Lower lobe of right lung (tissue), 2 donors: ENCODE measurements at regions not wholly inside any gene's neighbourhood (a gene's known extent, or its start where the extent isn't known, plus 50 kb on each side); places are given as distances from the start of the nearest gene placed in this dataset.

ENCODE experiments used
- ATAC-seq, 2 donors: fragments of 200-7000 bp; cut with Tn5 transposase; one replicate each; pipeline ENCODE4 v1.9.1; 2020 to 2022; ENCODE audit warnings: mild to moderate bottlenecking in 2 of 2, moderate library complexity in 2 of 2
- DNase-seq: peaks from one replicate; pipeline ENCODE4 v3.0.0-alpha.2; 2020
- H3K27ac ChIP-seq: fragments of 200-600 bp; one replicate; pipeline ENCODE4 v1.8.0; 2022
- H3K27me3 ChIP-seq: fragments of 200-600 bp; one replicate; pipeline ENCODE4 v1.8.0; 2022; ENCODE audit warnings: low read depth
- H3K36me3 ChIP-seq: fragments of 200-600 bp; one replicate; pipeline ENCODE4 v1.8.0; 2022; ENCODE audit warnings: mild to moderate bottlenecking
- H3K4me1 ChIP-seq: fragments of 200-600 bp; one replicate; pipeline ENCODE4 v1.8.0; 2022
- H3K4me3 ChIP-seq: fragments of 200-600 bp; one replicate; pipeline ENCODE4 v1.8.0; 2022; ENCODE audit warnings: mild to moderate bottlenecking
- H3K9me3 ChIP-seq: fragments of 200-600 bp; one replicate; pipeline ENCODE4 v1.8.0; 2022
- intact Hi-C: fragments of 100-400 bp; cut with DNase I; formaldehyde crosslinking; loops from one replicate; pipeline ENCODE4 v1.11.0; 2022
- TF ChIP-seq, protein P1 (sequence below): fragments of 200-600 bp; IDR thresholded peaks from one replicate; pipeline ENCODE4 v1.8.0; 2022; ENCODE audit warnings: antibody characterized with exemption, mild to moderate bottlenecking
- donor health status: DM: no; HTN: yes; CAD: no; lungs with severe emphysema.

GRCh38 chr4:80135702-80136058, 61.6 kb upstream of the PRDM8 start:
- Histone ChIP-seq H3K27ac (no peak overlapping the region), H3K9me3 (no peaks in the 10 kb centered on the region), H3K36me3 (no peaks in the 10 kb centered on the region), H3K4me1 (no peaks in the 10 kb centered on the region), H3K27me3 (no peaks in the 10 kb centered on the region), H3K4me3 (no peak overlapping the region)
- DNase-seq = no peak
- TF ChIP-seq, protein P1, sequence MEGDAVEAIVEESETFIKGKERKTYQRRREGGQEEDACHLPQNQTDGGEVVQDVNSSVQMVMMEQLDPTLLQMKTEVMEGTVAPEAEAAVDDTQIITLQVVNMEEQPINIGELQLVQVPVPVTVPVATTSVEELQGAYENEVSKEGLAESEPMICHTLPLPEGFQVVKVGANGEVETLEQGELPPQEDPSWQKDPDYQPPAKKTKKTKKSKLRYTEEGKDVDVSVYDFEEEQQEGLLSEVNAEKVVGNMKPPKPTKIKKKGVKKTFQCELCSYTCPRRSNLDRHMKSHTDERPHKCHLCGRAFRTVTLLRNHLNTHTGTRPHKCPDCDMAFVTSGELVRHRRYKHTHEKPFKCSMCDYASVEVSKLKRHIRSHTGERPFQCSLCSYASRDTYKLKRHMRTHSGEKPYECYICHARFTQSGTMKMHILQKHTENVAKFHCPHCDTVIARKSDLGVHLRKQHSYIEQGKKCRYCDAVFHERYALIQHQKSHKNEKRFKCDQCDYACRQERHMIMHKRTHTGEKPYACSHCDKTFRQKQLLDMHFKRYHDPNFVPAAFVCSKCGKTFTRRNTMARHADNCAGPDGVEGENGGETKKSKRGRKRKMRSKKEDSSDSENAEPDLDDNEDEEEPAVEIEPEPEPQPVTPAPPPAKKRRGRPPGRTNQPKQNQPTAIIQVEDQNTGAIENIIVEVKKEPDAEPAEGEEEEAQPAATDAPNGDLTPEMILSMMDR = no peak
- no peak for ATAC-seq
- intact Hi-C loops = no loop called here

DNA sequence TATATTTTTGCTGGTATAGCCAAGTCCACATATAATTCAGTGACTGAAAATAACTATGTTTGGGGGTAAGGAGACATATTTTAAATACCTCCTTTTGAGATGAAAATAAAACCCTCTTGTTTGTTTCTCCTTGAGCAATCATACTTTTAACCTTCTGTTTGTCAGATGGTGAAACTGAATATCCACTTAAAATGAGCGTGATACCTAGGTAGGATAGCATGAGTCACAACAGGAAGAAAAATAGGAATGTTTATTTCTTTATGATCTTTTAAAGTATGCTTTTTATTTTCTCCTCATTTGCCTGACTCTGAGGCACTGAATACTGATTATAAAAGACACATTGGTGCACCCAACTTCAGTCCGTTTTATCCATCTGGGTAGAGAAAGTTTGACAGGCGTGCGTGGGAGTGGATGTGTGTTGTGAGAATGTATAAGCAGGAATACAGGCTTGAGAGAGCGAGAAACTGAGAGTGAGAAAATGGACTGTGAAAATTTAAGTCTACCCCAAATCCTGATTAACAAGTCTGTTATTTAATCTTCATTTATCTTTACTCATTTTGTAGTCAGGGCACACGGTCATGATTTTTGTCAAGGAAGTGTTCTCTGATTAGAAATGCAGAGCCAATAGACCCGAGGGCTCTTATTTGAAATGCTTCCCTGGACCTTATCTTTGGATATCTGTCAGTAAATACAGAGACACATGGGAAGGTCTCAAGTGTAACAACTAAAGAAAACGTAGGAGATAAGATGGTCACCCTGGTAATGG, 62.1 kb upstream of the ANTXR2 start:
- TF ChIP-seq, protein P1 = no peak
- H3K4me1 ChIP-seq = no peaks in the 10 kb centered on the region
- H3K4me3 ChIP-seq = no peak overlapping the region
- H3K27ac ChIP-seq = no peak overlapping the region
- ATAC-seq (no peak), DNase-seq (no peak)
- H3K9me3 ChIP-seq = no peaks in the 10 kb centered on the region
- intact Hi-C loops = no loop called here
- no peaks in the 10 kb centered on the region for H3K27me3 ChIP-seq
- no peaks in the 10 kb centered on the region for H3K36me3 ChIP-seq

DNA sequence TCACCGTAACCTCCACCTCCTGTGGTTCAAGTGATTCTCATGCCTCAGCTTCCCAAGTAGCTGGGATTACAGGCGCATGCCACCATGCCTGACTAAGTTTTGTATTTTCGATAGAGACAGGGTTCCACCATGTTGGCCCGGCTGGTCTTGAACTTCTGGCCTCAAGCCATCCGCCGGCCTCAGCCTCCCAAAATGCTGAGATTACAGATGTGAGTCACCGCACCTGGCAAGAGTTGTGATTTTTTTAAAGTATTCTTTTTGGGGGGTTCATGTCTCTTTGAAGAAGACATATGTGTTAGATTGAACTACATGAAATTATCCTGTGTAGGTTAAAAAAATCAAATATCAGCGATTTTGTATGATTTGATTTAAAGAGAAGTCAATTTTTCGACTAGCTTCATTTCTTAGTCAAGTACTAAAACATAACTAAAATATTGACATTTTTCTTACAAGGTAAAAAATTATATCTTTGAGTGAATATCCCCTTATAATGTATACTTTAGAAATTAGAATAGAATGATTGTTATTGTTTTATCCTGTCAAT, 60.3 kb upstream of the ANTXR2 start:
- intact Hi-C loops = no loop called here
- Histone ChIP-seq H3K9me3 (no peaks in the 10 kb centered on the region), H3K27me3 (no peaks in the 10 kb centered on the region), H3K36me3 (no peaks in the 10 kb centered on the region), H3K4me3 (no peak overlapping the region), H3K27ac (no peak overlapping the region), H3K4me1 (no peaks in the 10 kb centered on the region)
- DNase-seq = no peak
- ATAC-seq = no peak
- TF ChIP-seq, protein P1 = no peak

- no peak overlapping the region for H3K27ac ChIP-seq
- TF ChIP-seq, protein P1 = no peak
- H3K4me3 ChIP-seq = no peak overlapping the region
- ATAC-seq (no peak), DNase-seq (no peak)
- H3K27me3 ChIP-seq = no peaks in the 10 kb centered on the region
- intact Hi-C loops = no loop called here
- H3K9me3 ChIP-seq = no peaks in the 10 kb centered on the region
- H3K36me3 ChIP-seq = no peaks in the 10 kb centered on the region
- no peaks in the 10 kb centered on the region for H3K4me1 ChIP-seq
These were observed 56.8 kb upstream of the ANTXR2 start for GRCh38 chr4:80129785-80130184.

GRCh38 chr4:80128941-80129340, 55.9 kb upstream of the ANTXR2 start:
- Histone ChIP-seq H3K4me3 (no peak overlapping the region), H3K27me3 (no peaks in the 10 kb centered on the region), H3K36me3 (no peaks in the 10 kb centered on the region), H3K27ac (no peak overlapping the region), H3K4me1 (no peaks in the 10 kb centered on the region), H3K9me3 (no peaks in the 10 kb centered on the region)
- DNase-seq (no peak), ATAC-seq (no peak)
- TF ChIP-seq, protein P1 = no peak
- intact Hi-C loops = no loop called here
